GM13976 (cell line): ENCODE measurements at regions not wholly inside any gene's neighbourhood (a gene's known extent, or its start where the extent isn't known, plus 50 kb on each side); places are given as distances from the start of the nearest gene placed in this dataset.
A peak's percentile ranks its signal among the peaks of the same experiment; 100 is the strongest.

Experiments
- DNase-seq: peaks from one replicate; pipeline ENCODE4 v3.0.0; 2012; ENCODE audit warnings: low spot score
- CTCF ChIP-seq: IDR thresholded peaks from 2 replicates; pipeline ENCODE4 v1.5.1; 2012; ENCODE audit warnings: borderline replicate concordance, mild to moderate bottlenecking; ENCODE audit not compliant: insufficient read depth; ENCODE audit errors: extremely low read depth, missing control alignments, control extremely low read depth
- in situ Hi-C: fragments of 300-500 bp; cut with MboI; formaldehyde crosslinking; loops from one replicate; pipeline ENCODE4 v1.12.0; 2022; ENCODE audit warnings: low sequenced_read_pairs, mixed read lengths, inconsistent platforms; ENCODE audit not compliant: unreplicated experiment

GRCh38 chr15:36529296-36530011 lies 50.0 kb upstream of the CDIN1 start:
- in situ Hi-C loops: no loop called here
- no peak for TF ChIP-seq CTCF
- peak; percentile 15 for DNase-seq
